ENCODE measurements at regions not wholly inside any gene's neighbourhood (a gene's known extent, or its start where the extent isn't known, plus 50 kb on each side); places are given as distances from the start of the nearest gene placed in this dataset.

DNA sequence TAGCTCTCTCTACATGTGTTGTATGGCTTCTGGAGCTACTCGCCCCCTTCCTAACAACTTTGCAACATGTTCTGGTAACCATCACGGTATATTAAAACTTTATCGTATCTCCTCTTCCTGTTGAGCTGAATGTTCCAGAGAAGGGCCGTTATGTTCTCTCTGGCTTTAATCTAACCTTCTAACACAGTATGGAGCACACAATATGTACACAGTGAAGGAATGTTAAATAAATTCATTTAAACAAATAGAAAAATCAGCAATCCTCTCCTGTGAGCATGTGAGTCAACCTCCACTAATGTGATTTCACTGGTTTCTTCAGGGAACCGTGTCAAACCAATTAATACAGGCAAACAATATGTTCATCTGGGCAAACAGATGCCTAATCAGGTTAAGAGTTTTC lies 319.5 kb upstream of the OR4E1 start:
- intact Hi-C loops (cut with DNase I; ENCODE audit: low total_unique reads), result no loop called here
- H3K27me3 ChIP-seq, result no peaks in the 10 kb centered on the region
- TF ChIP-seq, protein P1, sequence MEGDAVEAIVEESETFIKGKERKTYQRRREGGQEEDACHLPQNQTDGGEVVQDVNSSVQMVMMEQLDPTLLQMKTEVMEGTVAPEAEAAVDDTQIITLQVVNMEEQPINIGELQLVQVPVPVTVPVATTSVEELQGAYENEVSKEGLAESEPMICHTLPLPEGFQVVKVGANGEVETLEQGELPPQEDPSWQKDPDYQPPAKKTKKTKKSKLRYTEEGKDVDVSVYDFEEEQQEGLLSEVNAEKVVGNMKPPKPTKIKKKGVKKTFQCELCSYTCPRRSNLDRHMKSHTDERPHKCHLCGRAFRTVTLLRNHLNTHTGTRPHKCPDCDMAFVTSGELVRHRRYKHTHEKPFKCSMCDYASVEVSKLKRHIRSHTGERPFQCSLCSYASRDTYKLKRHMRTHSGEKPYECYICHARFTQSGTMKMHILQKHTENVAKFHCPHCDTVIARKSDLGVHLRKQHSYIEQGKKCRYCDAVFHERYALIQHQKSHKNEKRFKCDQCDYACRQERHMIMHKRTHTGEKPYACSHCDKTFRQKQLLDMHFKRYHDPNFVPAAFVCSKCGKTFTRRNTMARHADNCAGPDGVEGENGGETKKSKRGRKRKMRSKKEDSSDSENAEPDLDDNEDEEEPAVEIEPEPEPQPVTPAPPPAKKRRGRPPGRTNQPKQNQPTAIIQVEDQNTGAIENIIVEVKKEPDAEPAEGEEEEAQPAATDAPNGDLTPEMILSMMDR (IDR thresholded peaks at IDR 0.05), result no peak
- no peaks in the 10 kb centered on the region for H3K9me3 ChIP-seq
- DNase-seq, result no peak
- H3K4me1 ChIP-seq, result no peaks in the 10 kb centered on the region
- no peak overlapping the region for H3K4me3 ChIP-seq
- H3K27ac ChIP-seq, result no peak overlapping the region
- no peaks in the 10 kb centered on the region for H3K36me3 ChIP-seq

DNA sequence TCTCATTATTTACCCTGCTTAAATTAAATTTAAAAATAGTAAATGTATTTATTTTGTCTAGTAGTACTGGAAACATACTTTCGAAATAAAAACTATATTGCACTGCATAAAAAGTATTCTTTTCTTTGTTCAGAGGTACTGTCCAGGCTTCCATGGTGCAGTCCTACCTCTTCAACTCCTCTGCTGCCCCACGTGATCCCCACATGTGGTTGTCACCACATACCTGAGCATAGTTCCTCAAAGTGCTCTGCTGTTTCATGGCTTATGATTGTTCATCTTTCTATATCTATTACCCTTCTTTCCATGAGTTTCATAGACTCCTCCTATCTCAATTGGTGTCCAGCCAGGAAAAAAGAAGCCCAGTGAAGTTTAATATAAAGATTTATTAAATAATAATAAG lies 317.5 kb upstream of the OR4E1 start:
- H3K27me3 ChIP-seq, result no peaks in the 10 kb centered on the region
- no peaks in the 10 kb centered on the region for H3K36me3 ChIP-seq
- TF ChIP-seq, protein P1 (IDR thresholded peaks at IDR 0.05), result no peak
- intact Hi-C loops (cut with DNase I; ENCODE audit: low total_unique reads), result no loop called here
- DNase-seq, result no peak
- H3K4me1 ChIP-seq, result no peaks in the 10 kb centered on the region
- no peak overlapping the region for H3K4me3 ChIP-seq
- H3K9me3 ChIP-seq, result no peaks in the 10 kb centered on the region
- H3K27ac ChIP-seq, result no peak overlapping the region

DNA sequence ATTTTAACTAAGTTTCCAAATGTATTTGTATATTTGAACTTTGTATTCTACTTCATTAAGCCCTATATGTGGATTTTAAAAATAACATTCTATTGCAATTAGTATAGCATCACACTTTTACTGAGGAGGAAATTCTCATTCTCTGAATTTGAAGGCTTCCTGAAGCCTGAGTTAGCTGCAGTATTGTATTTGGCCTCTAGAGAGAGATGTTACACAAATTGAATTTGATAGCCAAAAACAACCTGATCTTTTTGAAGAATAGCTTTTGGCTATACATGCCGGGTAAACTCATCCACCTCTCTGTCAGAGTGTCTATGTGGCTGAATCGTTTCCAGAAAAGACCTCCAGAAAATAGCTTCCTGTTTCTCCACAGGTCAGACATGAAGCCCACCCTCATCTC lies 316.5 kb upstream of the OR4E1 start:
- Histone ChIP-seq H3K27me3 (no peaks in the 10 kb centered on the region), H3K4me1 (no peaks in the 10 kb centered on the region), H3K4me3 (no peak overlapping the region), H3K36me3 (no peaks in the 10 kb centered on the region), H3K27ac (no peak overlapping the region), H3K9me3 (no peaks in the 10 kb centered on the region)
- TF ChIP-seq, protein P1 (IDR thresholded peaks at IDR 0.05), result peak; percentile 17 to 21
- intact Hi-C loops (cut with DNase I; ENCODE audit: low total_unique reads), result no loop called here
- no peak for DNase-seq

DNA sequence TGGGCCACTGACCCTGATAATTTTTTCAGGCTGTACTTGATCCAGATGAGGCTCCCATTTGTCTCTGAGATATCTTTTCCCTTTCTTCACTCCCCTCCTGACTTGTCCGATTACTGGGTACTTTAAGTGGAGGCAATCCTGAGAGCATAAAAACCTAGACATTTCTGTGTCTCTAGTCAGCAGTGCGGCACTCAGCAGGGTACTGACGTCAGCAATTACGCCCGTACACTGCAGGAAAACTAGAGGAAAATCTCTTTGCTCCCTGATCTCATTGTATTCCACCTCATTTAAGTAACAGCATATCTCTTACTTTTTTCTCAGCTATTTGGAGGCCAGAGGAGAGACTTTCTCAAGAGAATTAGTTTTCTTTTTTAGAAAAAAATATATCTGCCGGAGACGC lies 315.5 kb upstream of the OR4E1 start:
- H3K36me3 ChIP-seq, result no peaks in the 10 kb centered on the region
- no peaks in the 10 kb centered on the region for H3K9me3 ChIP-seq
- no peaks in the 10 kb centered on the region for H3K27me3 ChIP-seq
- intact Hi-C loops (cut with DNase I; ENCODE audit: low total_unique reads), result no loop called here
- H3K4me3 ChIP-seq, result no peak overlapping the region
- TF ChIP-seq, protein P1 (IDR thresholded peaks at IDR 0.05), result no peak
- no peaks in the 10 kb centered on the region for H3K4me1 ChIP-seq
- DNase-seq, result no peak
- no peak overlapping the region for H3K27ac ChIP-seq

DNA sequence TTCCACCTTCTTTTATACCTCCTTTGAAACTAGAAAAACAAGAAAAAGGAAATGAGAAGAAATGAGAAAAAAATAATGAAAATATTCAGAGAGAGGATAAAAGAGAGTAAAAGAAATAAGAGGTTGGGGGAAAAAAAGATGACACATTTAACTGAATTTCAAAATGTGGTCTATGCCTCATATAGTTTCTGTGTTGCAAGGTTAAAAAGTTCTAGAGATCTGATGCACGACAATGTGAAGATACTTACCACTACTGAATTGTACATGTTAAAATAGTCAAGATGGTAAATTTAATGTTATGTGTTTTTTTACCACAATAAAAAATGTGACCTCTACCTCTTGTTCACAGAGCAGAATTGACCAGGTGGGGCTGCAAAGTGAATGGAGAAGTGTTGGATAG lies 314.8 kb upstream of the OR4E1 start:
- Histone ChIP-seq H3K4me3 (no peak overlapping the region), H3K9me3 (no peaks in the 10 kb centered on the region), H3K36me3 (no peaks in the 10 kb centered on the region), H3K27ac (no peak overlapping the region), H3K27me3 (no peaks in the 10 kb centered on the region), H3K4me1 (no peaks in the 10 kb centered on the region)
- no peak for DNase-seq
- intact Hi-C loops (cut with DNase I; ENCODE audit: low total_unique reads), result no loop called here
- TF ChIP-seq, protein P1 (IDR thresholded peaks at IDR 0.05), result no peak

DNA sequence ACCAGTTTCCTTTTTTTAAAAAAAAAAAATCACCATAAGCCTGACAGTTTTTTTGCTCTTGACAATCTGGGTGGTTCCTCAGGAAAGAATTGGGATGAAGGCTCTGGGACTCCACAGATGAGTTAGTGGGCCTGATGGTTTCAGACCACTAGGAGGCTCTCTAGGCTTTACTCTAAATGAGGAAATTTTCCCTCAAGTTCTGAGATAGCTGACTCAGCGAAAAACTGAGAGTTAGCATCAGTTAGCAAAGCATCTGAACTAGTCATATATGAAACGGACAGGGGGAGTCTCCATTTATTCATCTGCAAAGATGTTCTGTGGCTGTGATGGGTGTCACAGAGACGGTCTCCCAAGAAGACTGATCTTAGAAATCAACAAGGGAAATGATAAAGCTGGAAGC lies 314.3 kb upstream of the OR4E1 start:
- H3K9me3 ChIP-seq, result no peaks in the 10 kb centered on the region
- DNase-seq, result no peak
- H3K27ac ChIP-seq, result no peak overlapping the region
- TF ChIP-seq, protein P1 (IDR thresholded peaks at IDR 0.05), result no peak
- H3K27me3 ChIP-seq, result no peaks in the 10 kb centered on the region
- no peaks in the 10 kb centered on the region for H3K36me3 ChIP-seq
- intact Hi-C loops (cut with DNase I; ENCODE audit: low total_unique reads), result no loop called here
- H3K4me3 ChIP-seq, result no peak overlapping the region
- no peaks in the 10 kb centered on the region for H3K4me1 ChIP-seq
